ENCODE measurements at regions not wholly inside any gene's neighbourhood (a gene's known extent, or its start where the extent isn't known, plus 50 kb on each side); places are given as distances from the start of the nearest gene placed in this dataset.

DNA sequence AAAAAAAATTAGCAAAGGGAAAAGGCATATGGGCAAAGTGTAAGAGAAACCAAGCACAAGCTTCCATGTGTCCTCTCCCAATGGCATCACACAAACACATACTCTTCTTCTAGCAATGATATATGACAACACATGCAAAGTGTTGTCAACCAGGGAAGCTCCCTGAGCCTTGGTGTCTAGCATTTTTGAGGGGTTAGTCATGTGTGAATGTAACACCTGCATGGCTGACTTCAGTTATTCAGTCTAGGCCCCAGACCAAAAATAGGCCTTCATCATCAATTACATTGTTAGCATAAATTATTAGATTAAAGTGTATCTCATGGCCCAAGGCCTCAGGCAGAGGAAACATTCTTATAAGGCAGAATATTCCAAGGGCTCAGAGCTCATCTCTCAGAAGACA, 450.0 kb downstream of the TLE1 start:
- DNase-seq = no peak
- no peaks in the 10 kb centered on the region for H3K9me3 ChIP-seq
- TF ChIP-seq, protein P1, sequence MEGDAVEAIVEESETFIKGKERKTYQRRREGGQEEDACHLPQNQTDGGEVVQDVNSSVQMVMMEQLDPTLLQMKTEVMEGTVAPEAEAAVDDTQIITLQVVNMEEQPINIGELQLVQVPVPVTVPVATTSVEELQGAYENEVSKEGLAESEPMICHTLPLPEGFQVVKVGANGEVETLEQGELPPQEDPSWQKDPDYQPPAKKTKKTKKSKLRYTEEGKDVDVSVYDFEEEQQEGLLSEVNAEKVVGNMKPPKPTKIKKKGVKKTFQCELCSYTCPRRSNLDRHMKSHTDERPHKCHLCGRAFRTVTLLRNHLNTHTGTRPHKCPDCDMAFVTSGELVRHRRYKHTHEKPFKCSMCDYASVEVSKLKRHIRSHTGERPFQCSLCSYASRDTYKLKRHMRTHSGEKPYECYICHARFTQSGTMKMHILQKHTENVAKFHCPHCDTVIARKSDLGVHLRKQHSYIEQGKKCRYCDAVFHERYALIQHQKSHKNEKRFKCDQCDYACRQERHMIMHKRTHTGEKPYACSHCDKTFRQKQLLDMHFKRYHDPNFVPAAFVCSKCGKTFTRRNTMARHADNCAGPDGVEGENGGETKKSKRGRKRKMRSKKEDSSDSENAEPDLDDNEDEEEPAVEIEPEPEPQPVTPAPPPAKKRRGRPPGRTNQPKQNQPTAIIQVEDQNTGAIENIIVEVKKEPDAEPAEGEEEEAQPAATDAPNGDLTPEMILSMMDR (IDR thresholded peaks at IDR 0.05) = no peak
- no peak for TF ChIP-seq EP300 (IDR thresholded peaks at IDR 0.05)
- no peaks in the 10 kb centered on the region for H3K4me1 ChIP-seq
- H3K27ac ChIP-seq = no peak overlapping the region
- H3K4me3 ChIP-seq = no peak overlapping the region
- no peaks in the 10 kb centered on the region for H3K36me3 ChIP-seq
- intact Hi-C loops (cut with DNase I) = no loop called here
- no peaks in the 10 kb centered on the region for H3K27me3 ChIP-seq

DNA sequence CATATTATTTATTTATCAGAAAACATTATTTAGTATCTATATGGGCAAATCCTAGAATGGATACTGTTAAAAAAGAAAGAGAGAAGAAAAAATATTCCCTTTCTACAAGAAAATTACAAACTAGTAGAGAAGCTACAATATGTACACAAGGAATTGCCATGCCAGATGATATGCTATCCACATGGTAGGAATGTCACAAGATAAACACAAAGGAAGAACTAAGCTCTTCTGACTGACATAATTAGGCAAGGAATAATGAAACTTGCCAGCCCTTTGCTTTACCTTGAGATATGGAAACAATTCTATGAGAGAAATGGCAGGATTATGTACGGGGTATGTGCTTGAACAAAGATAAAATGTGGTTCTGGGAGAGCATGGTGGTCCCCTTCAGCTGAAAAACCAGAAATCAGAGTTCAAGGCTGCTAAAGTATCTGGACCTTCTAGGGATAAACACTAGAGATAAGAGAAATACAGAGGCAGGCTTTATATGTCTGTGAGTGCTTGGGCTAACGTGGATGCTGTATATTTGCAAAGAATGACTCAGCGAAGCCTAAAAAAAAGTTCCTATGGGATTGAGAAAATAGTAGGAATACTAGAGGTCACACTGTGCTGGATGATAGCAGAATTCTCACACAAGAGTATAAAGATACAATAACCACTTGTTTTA, 451.6 kb downstream of the TLE1 start:
- Histone ChIP-seq H3K36me3 (no peaks in the 10 kb centered on the region), H3K4me1 (no peaks in the 10 kb centered on the region), H3K4me3 (no peak overlapping the region), H3K27me3 (no peaks in the 10 kb centered on the region), H3K9me3 (no peaks in the 10 kb centered on the region), H3K27ac (no peak overlapping the region)
- intact Hi-C loops (cut with DNase I) = no loop called here
- DNase-seq = no peak
- WGBS, 2 donors = 41 to 72% methylated on average over 3 of the region's 3 CpGs
- TF ChIP-seq POLR2A (IDR thresholded peaks at IDR 0.05) (no peak), POLR2AphosphoS5 (IDR thresholded peaks at IDR 0.05) (no peak), EP300 (IDR thresholded peaks at IDR 0.05) (no peak)
- TF ChIP-seq, protein P1 (IDR thresholded peaks at IDR 0.05) = no peak

GRCh38 chr9:81234924-81235610, 454.3 kb downstream of the TLE1 start:
- DNase-seq = no peak
- no peaks in the 10 kb centered on the region for H3K36me3 ChIP-seq
- H3K27ac ChIP-seq = no peak overlapping the region
- H3K4me1 ChIP-seq = no peaks in the 10 kb centered on the region
- TF ChIP-seq POLR2AphosphoS5 (IDR thresholded peaks at IDR 0.05) = no peak
- TF ChIP-seq, protein P1 (IDR thresholded peaks at IDR 0.05) = no peak
- TF ChIP-seq POLR2A (IDR thresholded peaks at IDR 0.05) = no peak
- TF ChIP-seq EP300 (IDR thresholded peaks at IDR 0.05) = no peak
- no peak overlapping the region for H3K4me3 ChIP-seq
- H3K9me3 ChIP-seq = no peaks in the 10 kb centered on the region
- WGBS, 2 donors = 73 to 82% methylated on average over 6 of the region's 6 CpGs
- H3K27me3 ChIP-seq = no peaks in the 10 kb centered on the region
- intact Hi-C loops (cut with DNase I) = no loop called here

- H3K27ac ChIP-seq = no peak overlapping the region
- TF ChIP-seq, protein P1 (IDR thresholded peaks at IDR 0.05) = no peak
- TF ChIP-seq POLR2AphosphoS5 (IDR thresholded peaks at IDR 0.05) (no peak), EP300 (IDR thresholded peaks at IDR 0.05) (no peak), POLR2A (IDR thresholded peaks at IDR 0.05) (no peak)
- H3K9me3 ChIP-seq = no peaks in the 10 kb centered on the region
- no peak for DNase-seq
- no peaks in the 10 kb centered on the region for H3K36me3 ChIP-seq
- no peaks in the 10 kb centered on the region for H3K27me3 ChIP-seq
- no peak overlapping the region for H3K4me3 ChIP-seq
- 0% methylated on average over 1 of the region's 1 CpG for WGBS, 2 donors
- no peaks in the 10 kb centered on the region for H3K4me1 ChIP-seq
- intact Hi-C loops (cut with DNase I) = no loop called here
Observed at GRCh38 chr9:81231011-81231410, 458.3 kb downstream of the TLE1 start.

Measured in sigmoid colon (tissue), 6 donors.